ENCODE measurements at regions not wholly inside any gene's neighbourhood (a gene's known extent, or its start where the extent isn't known, plus 50 kb on each side); places are given as distances from the start of the nearest gene placed in this dataset.

- Histone ChIP-seq H3K36me3 (ENCODE audit: insufficient read depth, low read length) (no peaks in the 10 kb centered on the region), H3K9me3 (ENCODE audit: low read length) (peaks cover 1% of the 10 kb centered on the region)
These were observed 137.0 kb upstream of the ARHGAP28 start for GRCh38 chr18:6592522-6592921.

GRCh38 chr18:6593142-6593885 is 136.2 kb upstream of the ARHGAP28 start:
- Histone ChIP-seq H3K4me3 (ENCODE audit: low read length) (no peak overlapping the region), H3K4me1 (ENCODE audit: insufficient read depth, low read length) (no peaks in the 10 kb centered on the region), H3K36me3 (ENCODE audit: insufficient read depth, low read length) (no peaks in the 10 kb centered on the region), H2AFZ (ENCODE audit: low read depth, low read length) (no peak overlapping the region), H3K9me3 (ENCODE audit: low read length) (peaks cover 1% of the 10 kb centered on the region), H3K27me3 (ENCODE audit: insufficient read depth, low read length) (no peaks in the 10 kb centered on the region)

More at GRCh38 chr18:6592522-6592921, 137.0 kb upstream of the ARHGAP28 start:
- no peak overlapping the region for H3K4me3 ChIP-seq (ENCODE audit: low read length)
- H3K4me1 ChIP-seq (ENCODE audit: insufficient read depth, low read length), result no peaks in the 10 kb centered on the region
- H2AFZ ChIP-seq (ENCODE audit: low read depth, low read length), result no peak overlapping the region
- H3K27me3 ChIP-seq (ENCODE audit: insufficient read depth, low read length), result no peaks in the 10 kb centered on the region

DNA sequence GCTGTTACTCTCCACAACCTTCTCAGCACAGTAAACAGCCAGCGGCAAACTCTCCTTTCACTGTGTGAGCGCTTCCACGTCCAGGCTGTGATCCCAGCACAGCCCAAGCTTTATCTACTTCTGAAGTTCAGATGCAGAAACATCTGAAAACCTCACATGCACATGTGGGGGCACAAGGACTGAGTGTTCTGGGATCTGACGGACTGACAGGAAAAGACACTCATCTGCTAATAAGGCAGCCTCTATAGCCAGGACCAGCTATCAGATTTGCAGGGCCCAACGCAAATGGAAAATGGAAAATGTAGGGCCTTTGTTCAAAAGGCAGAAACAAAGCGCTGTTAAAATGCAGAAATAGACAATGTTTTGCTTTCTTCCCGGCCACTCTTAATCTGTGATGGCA is 133.8 kb upstream of the ARHGAP28 start:
- Histone ChIP-seq H3K4me1 (ENCODE audit: insufficient read depth, low read length) (no peaks in the 10 kb centered on the region), H3K9me3 (ENCODE audit: low read length) (peaks cover 1% of the 10 kb centered on the region), H3K36me3 (ENCODE audit: insufficient read depth, low read length) (no peaks in the 10 kb centered on the region), H2AFZ (ENCODE audit: low read depth, low read length) (no peak overlapping the region), H3K4me3 (ENCODE audit: low read length) (no peak overlapping the region), H3K27me3 (ENCODE audit: insufficient read depth, low read length) (no peaks in the 10 kb centered on the region)

- Histone ChIP-seq H3K4me1 (ENCODE audit: insufficient read depth, low read length) (no peaks in the 10 kb centered on the region), H3K27me3 (ENCODE audit: insufficient read depth, low read length) (no peaks in the 10 kb centered on the region), H2AFZ (ENCODE audit: low read depth, low read length) (no peak overlapping the region), H3K36me3 (ENCODE audit: insufficient read depth, low read length) (no peaks in the 10 kb centered on the region), H3K4me3 (ENCODE audit: low read length) (no peak overlapping the region), H3K9me3 (ENCODE audit: low read length) (no peaks in the 10 kb centered on the region)
These were observed 130.9 kb upstream of the ARHGAP28 start for GRCh38 chr18:6598657-6599056.

GRCh38 chr18:6600667-6601167 is 128.8 kb upstream of the ARHGAP28 start:
- no peak overlapping the region for H3K4me3 ChIP-seq (ENCODE audit: low read length)
- no peaks in the 10 kb centered on the region for H3K27me3 ChIP-seq (ENCODE audit: insufficient read depth, low read length)

DNA sequence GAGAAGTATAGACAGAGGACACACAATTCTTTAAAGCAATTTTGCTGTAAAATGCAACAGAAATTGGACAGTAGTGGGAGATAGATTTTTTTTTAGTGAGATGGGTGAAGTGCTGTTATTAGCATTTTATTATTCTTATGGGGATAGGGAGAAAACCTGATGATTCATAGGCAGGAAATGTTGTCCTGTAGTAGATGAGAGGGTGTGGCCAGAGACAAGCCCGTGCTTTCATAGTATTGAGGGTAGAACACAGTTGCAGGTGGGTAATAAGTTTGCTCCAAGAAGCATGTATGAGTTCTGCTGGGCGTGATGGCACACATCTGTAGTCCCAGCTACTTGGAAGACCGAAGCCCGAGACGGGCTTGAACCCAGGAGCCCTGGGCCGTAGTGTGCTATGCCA is 128.3 kb upstream of the ARHGAP28 start:
- no peaks in the 10 kb centered on the region for H3K36me3 ChIP-seq (ENCODE audit: insufficient read depth, low read length)
- no peak overlapping the region for H2AFZ ChIP-seq (ENCODE audit: low read depth, low read length)
- no peaks in the 10 kb centered on the region for H3K9me3 ChIP-seq (ENCODE audit: low read length)
- no peaks in the 10 kb centered on the region for H3K27me3 ChIP-seq (ENCODE audit: insufficient read depth, low read length)
- H3K4me1 ChIP-seq (ENCODE audit: insufficient read depth, low read length), result no peaks in the 10 kb centered on the region
- no peak overlapping the region for H3K4me3 ChIP-seq (ENCODE audit: low read length)

More at GRCh38 chr18:6600667-6601167, 128.8 kb upstream of the ARHGAP28 start:
- Histone ChIP-seq H3K9me3 (ENCODE audit: low read length) (no peaks in the 10 kb centered on the region), H2AFZ (ENCODE audit: low read depth, low read length) (no peak overlapping the region), H3K36me3 (ENCODE audit: insufficient read depth, low read length) (no peaks in the 10 kb centered on the region), H3K4me1 (ENCODE audit: insufficient read depth, low read length) (no peaks in the 10 kb centered on the region)

GRCh38 chr18:6602365-6602764 is 127.2 kb upstream of the ARHGAP28 start:
- no peaks in the 10 kb centered on the region for H3K27me3 ChIP-seq (ENCODE audit: insufficient read depth, low read length)
- no peaks in the 10 kb centered on the region for H3K36me3 ChIP-seq (ENCODE audit: insufficient read depth, low read length)
- no peaks in the 10 kb centered on the region for H3K4me1 ChIP-seq (ENCODE audit: insufficient read depth, low read length)
- H2AFZ ChIP-seq (ENCODE audit: low read depth, low read length), result no peak overlapping the region
- no peaks in the 10 kb centered on the region for H3K9me3 ChIP-seq (ENCODE audit: low read length)
- H3K4me3 ChIP-seq (ENCODE audit: low read length), result no peak overlapping the region

- Histone ChIP-seq H3K9me3 (ENCODE audit: low read length) (no peaks in the 10 kb centered on the region), H3K4me1 (ENCODE audit: insufficient read depth, low read length) (no peaks in the 10 kb centered on the region), H2AFZ (ENCODE audit: low read depth, low read length) (no peak overlapping the region), H3K27me3 (ENCODE audit: insufficient read depth, low read length) (no peaks in the 10 kb centered on the region), H3K4me3 (ENCODE audit: low read length) (no peak overlapping the region), H3K36me3 (ENCODE audit: insufficient read depth, low read length) (no peaks in the 10 kb centered on the region)
These were observed 125.0 kb upstream of the ARHGAP28 start for GRCh38 chr18:6604573-6604941.

- Histone ChIP-seq H3K4me3 (ENCODE audit: low read length) (no peak overlapping the region), H3K9me3 (ENCODE audit: low read length) (no peaks in the 10 kb centered on the region), H3K36me3 (ENCODE audit: insufficient read depth, low read length) (no peaks in the 10 kb centered on the region)
These were observed 124.2 kb upstream of the ARHGAP28 start for GRCh38 chr18:6605115-6605869.

DNA sequence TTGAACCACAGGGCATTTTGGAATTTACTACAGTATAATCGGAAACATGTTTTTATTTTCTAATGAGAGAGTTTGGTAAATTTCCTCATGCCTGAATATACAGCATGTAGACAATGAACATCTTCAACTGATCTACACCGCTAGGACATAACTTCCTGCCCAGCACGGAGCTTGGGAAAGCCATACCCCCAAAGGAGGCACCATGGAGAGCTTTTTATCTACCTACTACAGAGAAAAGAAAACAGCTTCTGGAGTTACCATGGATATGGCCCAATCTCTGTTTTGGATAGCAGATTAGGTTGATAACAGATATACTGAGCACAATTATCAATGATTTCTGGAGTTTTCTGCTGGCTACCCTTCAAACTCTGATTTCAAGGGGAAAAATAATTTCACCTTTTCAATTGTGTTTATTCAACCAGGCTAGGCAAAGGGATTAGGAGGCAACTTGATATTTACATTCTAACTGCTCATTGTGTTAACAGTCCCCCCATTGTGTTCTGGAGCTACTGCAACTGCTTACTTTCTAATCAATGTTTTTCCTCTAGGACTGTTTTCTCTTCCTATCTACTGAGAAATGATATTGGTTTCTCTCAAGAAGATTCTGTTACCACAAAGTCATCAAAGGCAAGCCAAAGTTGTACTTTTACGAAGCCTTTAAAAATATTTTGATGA is 123.0 kb upstream of the ARHGAP28 start:
- no peaks in the 10 kb centered on the region for H3K9me3 ChIP-seq (ENCODE audit: low read length)
- no peaks in the 10 kb centered on the region for H3K27me3 ChIP-seq (ENCODE audit: insufficient read depth, low read length)
- H3K36me3 ChIP-seq (ENCODE audit: insufficient read depth, low read length), result no peaks in the 10 kb centered on the region
- no peak overlapping the region for H3K4me3 ChIP-seq (ENCODE audit: low read length)
- H2AFZ ChIP-seq (ENCODE audit: low read depth, low read length), result no peak overlapping the region
- peaks cover 3% of the 10 kb centered on the region for H3K4me1 ChIP-seq (ENCODE audit: insufficient read depth, low read length)

More at GRCh38 chr18:6605115-6605869, 124.2 kb upstream of the ARHGAP28 start:
- H3K27me3 ChIP-seq (ENCODE audit: insufficient read depth, low read length), result no peaks in the 10 kb centered on the region
- H3K4me1 ChIP-seq (ENCODE audit: insufficient read depth, low read length), result peaks cover 3% of the 10 kb centered on the region
- no peak overlapping the region for H2AFZ ChIP-seq (ENCODE audit: low read depth, low read length)

- H2AFZ ChIP-seq (ENCODE audit: low read depth, low read length), result no peak overlapping the region
- H3K4me3 ChIP-seq (ENCODE audit: low read length), result no peak overlapping the region
- H3K9me3 ChIP-seq (ENCODE audit: low read length), result no peaks in the 10 kb centered on the region
- H3K27me3 ChIP-seq (ENCODE audit: insufficient read depth, low read length), result no peaks in the 10 kb centered on the region
- H3K36me3 ChIP-seq (ENCODE audit: insufficient read depth, low read length), result no peaks in the 10 kb centered on the region
- H3K4me1 ChIP-seq (ENCODE audit: insufficient read depth, low read length), result peaks cover 3% of the 10 kb centered on the region
These were observed 122.2 kb upstream of the ARHGAP28 start for GRCh38 chr18:6607343-6607742.

- H3K36me3 ChIP-seq (ENCODE audit: insufficient read depth, low read length), result no peaks in the 10 kb centered on the region
- no peaks in the 10 kb centered on the region for H3K9me3 ChIP-seq (ENCODE audit: low read length)
- peaks cover 3% of the 10 kb centered on the region for H3K4me1 ChIP-seq (ENCODE audit: insufficient read depth, low read length)
- H3K27me3 ChIP-seq (ENCODE audit: insufficient read depth, low read length), result no peaks in the 10 kb centered on the region
- H3K4me3 ChIP-seq (ENCODE audit: low read length), result no peak overlapping the region
- no peak overlapping the region for H2AFZ ChIP-seq (ENCODE audit: low read depth, low read length)
These were observed 119.8 kb upstream of the ARHGAP28 start for GRCh38 chr18:6609666-6610264.

DNA sequence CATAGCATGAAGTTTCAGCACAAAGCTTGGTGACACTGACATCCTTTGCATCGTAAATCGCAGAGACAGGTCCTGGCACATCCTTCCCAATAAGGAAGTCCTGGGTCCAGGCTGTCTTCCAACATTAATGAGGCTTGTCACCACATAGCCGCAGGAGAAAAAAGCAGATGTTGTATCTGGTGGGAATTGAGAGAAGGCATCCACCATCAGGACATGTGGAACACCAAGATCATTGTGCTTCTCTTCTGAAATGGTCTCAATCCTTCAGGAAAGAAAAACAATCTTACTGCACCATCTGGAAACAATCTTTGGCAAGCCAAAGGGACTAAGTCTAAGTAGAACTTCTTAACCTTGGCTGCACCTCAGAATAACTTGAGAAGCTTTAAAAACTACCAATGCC is 119.0 kb upstream of the ARHGAP28 start:
- no peak overlapping the region for H2AFZ ChIP-seq (ENCODE audit: low read depth, low read length)
- no peak overlapping the region for H3K4me3 ChIP-seq (ENCODE audit: low read length)
- no peaks in the 10 kb centered on the region for H3K9me3 ChIP-seq (ENCODE audit: low read length)
- H3K36me3 ChIP-seq (ENCODE audit: insufficient read depth, low read length), result no peaks in the 10 kb centered on the region
- peaks cover 3% of the 10 kb centered on the region for H3K4me1 ChIP-seq (ENCODE audit: insufficient read depth, low read length)
- H3K27me3 ChIP-seq (ENCODE audit: insufficient read depth, low read length), result no peaks in the 10 kb centered on the region

All from neuron (in vitro differentiated cells).